ENCODE measurements at regions not wholly inside any gene's neighbourhood (a gene's known extent, or its start where the extent isn't known, plus 50 kb on each side); places are given as distances from the start of the nearest gene placed in this dataset.
A peak's percentile ranks its signal among the peaks of the same experiment; 100 is the strongest.

DNA sequence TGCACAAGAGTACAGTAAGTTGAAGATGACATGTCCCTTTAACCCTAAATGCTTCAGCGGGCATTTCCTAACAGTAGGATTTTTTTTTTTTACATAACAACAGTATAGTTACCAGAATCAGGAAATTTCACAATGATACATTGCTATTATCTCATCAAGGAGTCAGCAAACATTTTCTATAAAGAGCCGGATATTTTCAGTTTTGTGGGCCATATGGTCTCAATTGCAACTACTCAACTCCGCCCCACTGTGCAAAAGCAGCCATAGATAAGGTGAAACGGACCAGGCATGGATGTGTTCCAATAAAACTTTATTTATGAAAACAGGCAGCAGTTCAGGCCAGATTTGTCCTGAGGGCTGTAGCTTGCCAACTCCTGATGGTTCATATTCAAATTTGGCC is 130.6 kb downstream of the SMAD6 start:
- no peak overlapping the region for H3K27ac Mint-ChIP-seq
- no peaks in the 10 kb centered on the region for H3K36me3 Mint-ChIP-seq
- DNase-seq = no peak
- no peaks in the 10 kb centered on the region for H3K9me3 Mint-ChIP-seq
- H3K4me1 Mint-ChIP-seq = no peaks in the 10 kb centered on the region
- POLR2A ChIA-PET = no interaction called here
- ATAC-seq (ENCODE audit: low read depth) = no peak
- H3K27me3 Mint-ChIP-seq = peaks cover 7% of the 10 kb centered on the region
- no peak overlapping the region for H3K4me3 Mint-ChIP-seq

DNA sequence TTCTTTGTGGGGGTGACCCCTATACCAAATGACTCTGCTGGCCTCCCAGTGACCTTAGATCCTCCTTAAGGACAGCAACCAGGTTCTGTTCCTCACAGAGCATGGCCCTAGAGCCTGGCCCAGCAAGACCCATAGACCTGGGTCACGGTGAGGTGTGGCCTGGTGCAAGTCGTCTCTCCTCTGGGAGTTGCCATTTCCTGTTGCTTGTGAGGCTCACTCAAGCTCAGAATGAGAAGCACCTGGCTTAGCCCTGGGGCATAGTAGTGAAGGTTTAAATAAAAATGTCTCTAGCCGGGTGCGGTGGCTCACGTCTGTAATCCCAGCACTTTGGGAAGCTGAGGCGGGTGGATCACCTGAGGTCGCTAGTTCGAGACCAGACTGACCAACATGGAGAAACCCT is 131.3 kb downstream of the SMAD6 start:
- H3K27ac Mint-ChIP-seq = no peak overlapping the region
- no peaks in the 10 kb centered on the region for H3K4me1 Mint-ChIP-seq
- POLR2A ChIA-PET = no interaction called here
- no peak overlapping the region for H3K4me3 Mint-ChIP-seq
- H3K36me3 Mint-ChIP-seq = no peaks in the 10 kb centered on the region
- no peaks in the 10 kb centered on the region for H3K9me3 Mint-ChIP-seq
- no peak for DNase-seq
- H3K27me3 Mint-ChIP-seq = peaks cover 7% of the 10 kb centered on the region
- no peak for ATAC-seq (ENCODE audit: low read depth)

DNA sequence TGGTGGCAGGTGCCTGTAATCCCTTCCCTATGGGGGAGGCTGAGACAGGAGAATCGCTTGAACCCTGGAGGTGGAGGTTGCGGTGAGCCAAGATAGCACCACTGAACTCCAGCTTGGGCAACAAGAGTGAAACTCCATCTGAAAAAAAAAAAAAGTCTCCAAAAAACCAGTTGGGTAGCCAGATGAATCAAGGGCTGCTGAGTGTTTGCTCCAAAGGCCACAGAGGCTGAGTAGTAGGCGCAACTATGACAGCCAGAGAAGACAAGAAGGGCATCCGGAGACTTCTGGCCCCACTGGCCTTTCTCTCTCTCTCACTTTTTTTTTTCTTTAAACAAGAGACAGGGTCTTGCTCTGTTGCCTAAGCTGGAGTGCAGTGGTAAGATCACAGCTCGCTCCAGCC is 131.8 kb downstream of the SMAD6 start:
- Mint-ChIP-seq H3K36me3 (no peaks in the 10 kb centered on the region), H3K27me3 (peaks cover 7% of the 10 kb centered on the region), H3K4me3 (no peak overlapping the region), H3K27ac (no peak overlapping the region), H3K4me1 (no peaks in the 10 kb centered on the region), H3K9me3 (no peaks in the 10 kb centered on the region)
- POLR2A ChIA-PET = no interaction called here
- ATAC-seq (ENCODE audit: low read depth) (no peak), DNase-seq (no peak)

DNA sequence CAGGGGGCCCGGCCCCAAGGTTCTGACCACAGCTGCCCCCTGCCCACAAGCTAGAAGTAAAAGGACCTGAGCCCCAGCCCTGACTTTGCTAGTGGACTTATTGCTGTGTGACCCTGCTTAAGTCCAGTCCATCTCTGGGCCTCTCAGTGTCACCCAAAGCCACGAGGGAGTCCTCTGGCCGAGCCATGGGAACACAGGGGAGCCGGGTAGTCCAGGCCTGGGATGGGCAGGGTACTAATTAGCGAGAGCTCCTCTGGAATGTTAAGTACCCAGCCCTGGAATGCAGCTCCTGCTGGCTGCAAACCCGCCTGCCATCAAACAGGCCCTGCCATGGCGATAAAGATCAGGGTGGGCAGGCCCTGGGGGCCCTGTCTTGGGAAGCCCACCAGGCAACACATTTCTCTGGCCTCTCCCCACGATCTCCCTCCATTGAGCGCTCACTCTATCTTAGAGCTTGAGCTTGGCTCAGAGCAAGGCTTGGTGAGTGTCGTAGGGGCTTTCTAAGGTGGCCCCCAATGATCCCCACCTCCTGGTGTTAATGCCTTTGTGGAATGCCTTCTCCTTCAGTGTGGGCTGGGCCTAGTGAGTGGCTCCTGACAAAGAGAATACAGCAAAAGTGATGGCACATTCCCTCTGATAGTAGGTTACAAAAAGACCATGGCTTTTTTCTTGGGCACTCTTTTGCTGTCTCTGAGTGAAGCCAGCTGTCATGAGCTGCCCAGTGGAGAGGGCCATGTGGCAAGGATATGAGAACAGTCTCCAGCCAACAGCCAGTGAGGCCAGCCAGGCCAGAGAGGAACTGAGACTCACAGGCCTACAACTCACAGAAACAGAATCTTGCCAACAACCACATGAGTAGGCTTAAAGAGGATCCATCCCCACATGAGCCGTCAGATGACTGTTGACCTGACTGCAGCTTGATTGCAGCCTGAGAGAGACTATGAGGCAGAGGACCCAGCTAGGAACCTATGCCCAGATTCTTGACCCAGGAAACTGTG is 133.1 kb downstream of the SMAD6 start:
- DNase-seq = no peak
- Mint-ChIP-seq H3K4me3 (no peak overlapping the region), H3K27ac (no peak overlapping the region), H3K36me3 (no peaks in the 10 kb centered on the region), H3K27me3 (peaks cover 7% of the 10 kb centered on the region), H3K4me1 (no peaks in the 10 kb centered on the region), H3K9me3 (no peaks in the 10 kb centered on the region)
- no peak for ATAC-seq (ENCODE audit: low read depth)
- POLR2A ChIA-PET = no interaction called here

DNA sequence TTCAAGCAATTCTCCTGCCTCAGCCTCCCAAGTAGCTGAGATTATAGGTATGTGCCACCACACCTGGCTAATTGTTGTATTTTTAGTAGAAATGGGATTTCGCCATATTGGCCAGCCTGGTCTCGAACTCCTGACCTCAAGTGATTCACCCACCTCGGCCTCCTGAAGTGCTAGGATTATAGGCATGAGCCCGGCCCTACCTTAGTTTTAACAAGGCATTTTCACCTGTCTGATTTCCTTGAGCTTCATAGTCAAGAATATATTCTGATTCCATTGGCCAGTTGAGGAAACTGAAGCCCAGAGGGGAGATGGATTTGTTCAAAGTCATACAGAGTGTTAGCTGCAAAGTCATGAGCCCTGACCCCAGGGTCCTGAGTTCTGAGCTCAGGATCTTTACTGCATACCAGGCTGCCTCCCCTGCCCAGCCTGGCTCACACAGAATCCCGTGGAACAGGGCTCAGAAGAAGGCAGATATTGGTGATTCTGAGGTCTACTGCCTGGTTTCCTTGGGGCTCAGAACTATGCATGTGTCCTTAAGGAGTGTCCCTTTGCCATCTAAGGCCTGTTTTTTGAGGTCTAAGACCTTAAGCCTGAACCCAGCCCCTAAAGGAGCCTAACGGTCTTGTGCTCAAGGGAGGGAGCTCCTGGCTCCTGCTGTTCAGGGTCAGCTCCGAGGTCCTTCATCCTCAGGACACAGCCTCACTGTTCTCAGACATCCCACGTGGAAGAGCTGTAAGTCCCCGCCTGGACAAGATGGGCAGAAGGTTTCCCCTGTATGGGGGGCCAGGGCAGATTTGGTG is 134.4 kb downstream of the SMAD6 start:
- Mint-ChIP-seq H3K27me3 (peaks cover 9% of the 10 kb centered on the region), H3K4me1 (no peaks in the 10 kb centered on the region), H3K4me3 (no peak overlapping the region), H3K36me3 (no peaks in the 10 kb centered on the region), H3K9me3 (no peaks in the 10 kb centered on the region), H3K27ac (no peak overlapping the region)
- ATAC-seq (ENCODE audit: low read depth) (no peak), DNase-seq (no peak)
- POLR2A ChIA-PET = interaction anchor here (0.5 kb wide), 1 partner anchor 19 kb away, joined by 3 read pairs; no protein-coding TSS in a partner anchor

DNA sequence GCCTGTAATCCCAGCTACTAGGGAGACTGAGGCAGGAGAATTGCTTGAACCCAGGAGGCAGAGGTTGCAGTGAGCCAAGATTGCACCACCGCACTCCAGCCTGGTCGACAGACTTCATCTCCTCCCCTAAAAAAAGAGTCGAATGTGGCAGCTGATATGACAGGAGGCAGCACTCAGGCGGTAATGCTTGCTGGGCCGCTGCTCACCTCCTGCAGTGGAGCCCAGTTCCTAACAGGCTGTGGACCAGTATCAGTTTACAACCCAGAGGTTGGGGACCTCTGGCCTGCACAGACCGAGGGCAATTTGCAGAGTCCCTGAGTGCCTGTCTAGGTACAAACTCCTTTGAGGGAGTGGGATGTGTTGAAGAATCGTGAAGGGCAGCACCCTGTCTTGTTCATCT is 136.2 kb downstream of the SMAD6 start:
- Mint-ChIP-seq H3K36me3 (no peaks in the 10 kb centered on the region), H3K4me3 (no peak overlapping the region), H3K4me1 (peaks cover 3% of the 10 kb centered on the region), H3K9me3 (no peaks in the 10 kb centered on the region), H3K27ac (no peak overlapping the region), H3K27me3 (peaks cover 20% of the 10 kb centered on the region)
- DNase-seq = no peak
- POLR2A ChIA-PET = no interaction called here
- no peak for ATAC-seq (ENCODE audit: low read depth)

DNA sequence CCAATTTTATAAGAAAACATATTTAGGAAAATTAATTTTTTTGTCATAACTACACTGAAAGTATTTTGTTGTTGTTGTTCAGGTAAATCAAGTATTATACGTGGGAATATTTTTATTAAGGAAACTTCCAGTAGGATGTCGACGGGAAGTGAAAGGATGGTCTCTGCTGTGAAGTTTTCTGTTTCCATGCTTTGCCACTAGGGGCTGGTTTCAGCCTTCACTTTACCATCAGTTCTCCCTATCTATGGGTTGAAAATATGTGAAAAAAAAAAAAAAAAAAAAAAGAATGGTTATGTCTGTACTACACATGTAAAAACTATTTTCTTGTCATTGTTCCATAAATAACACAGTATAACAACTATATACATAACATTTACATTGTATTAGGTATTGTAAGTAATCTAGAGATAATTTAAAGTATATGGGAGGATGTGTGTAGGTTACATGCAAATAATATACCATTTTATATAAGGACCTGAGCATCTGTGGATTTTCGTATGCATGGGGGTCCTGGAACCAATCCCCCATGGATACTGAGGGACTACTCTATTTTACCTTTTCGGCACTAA is 136.7 kb downstream of the SMAD6 start:
- peaks cover 26% of the 10 kb centered on the region for H3K27me3 Mint-ChIP-seq
- H3K4me1 Mint-ChIP-seq = peaks cover 6% of the 10 kb centered on the region
- H3K9me3 Mint-ChIP-seq = no peaks in the 10 kb centered on the region
- H3K27ac Mint-ChIP-seq = no peak overlapping the region
- H3K4me3 Mint-ChIP-seq = no peak overlapping the region
- ATAC-seq (ENCODE audit: low read depth) (no peak), DNase-seq (no peak)
- no peaks in the 10 kb centered on the region for H3K36me3 Mint-ChIP-seq
- POLR2A ChIA-PET = interaction anchor here (0.6 kb wide), 1 partner anchor 184 kb away, joined by 3 read pairs; no protein-coding TSS in a partner anchor

DNA sequence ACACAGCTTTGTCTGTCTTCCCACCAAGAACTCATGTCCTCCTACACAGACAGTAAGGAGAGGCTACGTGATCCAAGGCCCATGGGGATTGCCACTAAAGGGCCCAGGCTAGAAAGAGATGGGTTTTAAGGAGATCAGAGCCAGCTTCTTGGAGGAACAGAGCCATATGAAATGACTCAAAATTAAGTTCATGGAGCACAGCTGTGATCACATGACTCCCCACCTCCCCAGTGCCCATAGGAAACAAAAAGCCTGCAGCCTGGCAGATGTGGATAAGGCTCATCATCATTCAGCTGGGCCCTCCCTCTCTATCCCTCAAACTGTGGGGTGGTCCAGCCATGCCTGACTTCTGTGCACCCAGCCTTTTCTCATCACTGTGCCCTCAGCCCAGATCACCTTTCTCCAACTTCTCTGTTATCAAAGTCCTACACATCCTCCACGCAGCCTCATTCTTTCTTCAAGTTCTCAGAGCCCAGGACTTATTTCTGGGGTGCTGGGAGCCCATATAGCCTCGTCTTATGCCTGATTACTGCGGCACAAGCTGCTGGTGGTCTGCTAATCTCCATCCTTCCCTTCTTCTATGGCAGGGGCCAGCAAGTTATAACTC is 137.6 kb downstream of the SMAD6 start:
- no peaks in the 10 kb centered on the region for H3K9me3 Mint-ChIP-seq
- POLR2A ChIA-PET = interaction anchor here (0.6 kb wide), 1 partner anchor 185 kb away, joined by 3 read pairs; no protein-coding TSS in a partner anchor
- ATAC-seq (ENCODE audit: low read depth) (no peak), DNase-seq (no peak)
- H3K27me3 Mint-ChIP-seq = peaks cover 34% of the 10 kb centered on the region
- H3K4me1 Mint-ChIP-seq = peaks cover 6% of the 10 kb centered on the region
- no peak overlapping the region for H3K27ac Mint-ChIP-seq
- H3K36me3 Mint-ChIP-seq = no peaks in the 10 kb centered on the region
- no peak overlapping the region for H3K4me3 Mint-ChIP-seq

DNA sequence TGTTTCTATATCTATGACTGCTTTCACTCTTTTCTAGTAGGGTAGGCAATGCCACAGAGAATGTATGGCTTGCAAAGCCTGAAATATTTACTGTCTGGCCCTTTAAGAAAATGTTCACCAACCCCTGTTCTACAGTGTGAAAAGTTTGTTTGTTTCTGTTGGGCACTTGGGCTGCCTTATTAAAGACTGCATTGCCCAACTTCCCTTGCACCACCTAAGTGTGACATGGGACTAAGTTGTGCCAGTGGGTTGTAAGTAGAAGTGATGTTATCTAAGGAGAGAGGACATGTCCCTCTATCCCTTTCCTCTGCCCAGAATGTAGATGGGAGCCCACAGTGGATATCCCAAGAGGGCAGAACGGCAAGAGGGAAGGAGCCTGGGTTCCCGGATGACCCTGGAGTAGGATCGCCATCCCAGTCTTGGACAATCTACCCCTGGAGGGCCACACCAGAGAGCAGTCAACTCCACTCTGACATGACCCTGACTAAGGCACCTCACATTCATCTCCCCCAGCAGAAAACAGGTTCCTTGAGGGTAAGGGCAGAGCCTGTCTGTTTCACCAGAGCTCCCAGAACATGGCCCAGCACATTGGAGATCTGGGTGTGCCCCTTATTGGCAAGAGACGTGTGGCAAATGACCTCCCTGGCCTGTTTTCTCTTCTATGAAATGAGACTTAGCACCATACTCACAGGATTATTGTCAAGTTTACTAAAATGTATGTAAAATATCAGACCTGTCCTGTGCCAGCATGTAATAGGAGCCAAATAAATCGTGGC is 138.8 kb downstream of the SMAD6 start:
- Mint-ChIP-seq H3K36me3 (no peaks in the 10 kb centered on the region), H3K9me3 (no peaks in the 10 kb centered on the region), H3K27ac (no peak overlapping the region), H3K4me3 (no peak overlapping the region), H3K4me1 (peaks cover 6% of the 10 kb centered on the region), H3K27me3 (peaks cover 41% of the 10 kb centered on the region)
- ATAC-seq (ENCODE audit: low read depth) = no peak
- POLR2A ChIA-PET = no interaction called here
- DNase-seq = no peak

DNA sequence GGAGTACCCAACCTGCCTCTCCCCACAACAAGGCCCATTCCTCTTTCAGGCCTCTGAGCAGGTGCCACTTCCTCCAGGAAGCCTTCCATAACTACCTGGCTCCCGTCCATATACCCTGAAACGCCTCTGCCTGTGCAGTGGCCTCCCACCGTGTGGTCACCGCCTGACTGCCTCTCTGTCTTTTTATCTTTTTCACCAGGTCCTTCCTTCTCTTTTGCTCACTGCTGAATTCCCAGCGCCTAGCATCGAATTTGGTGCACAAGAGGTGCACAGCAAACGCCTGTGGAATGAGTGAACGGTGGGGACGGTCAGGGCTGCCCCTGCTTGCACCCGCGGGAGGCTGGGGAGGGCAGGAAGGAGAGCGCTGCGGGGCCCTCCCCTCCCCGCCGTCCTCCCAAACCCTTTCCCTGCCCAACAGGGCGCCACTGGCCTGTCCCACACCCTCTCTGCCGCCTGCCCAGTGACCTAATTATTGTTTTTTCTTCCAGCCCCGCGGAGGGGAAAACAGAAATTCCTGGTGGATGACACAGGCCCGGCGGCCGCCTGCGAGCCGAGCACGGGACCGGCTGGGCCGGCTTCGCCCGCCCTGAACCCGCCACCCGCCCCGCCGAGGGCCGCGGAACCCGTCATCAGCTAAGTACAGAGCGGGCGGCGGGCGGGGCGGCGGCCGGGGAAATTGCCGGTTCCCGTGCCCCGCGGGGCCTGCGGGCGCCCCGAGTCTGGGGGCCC is 140.1 kb downstream of the SMAD6 start:
- Mint-ChIP-seq H3K9me3 (no peaks in the 10 kb centered on the region), H3K4me1 (peaks cover 6% of the 10 kb centered on the region), H3K27ac (no peak overlapping the region), H3K27me3 (peaks cover 43% of the 10 kb centered on the region), H3K4me3 (no peak overlapping the region), H3K36me3 (no peaks in the 10 kb centered on the region)
- POLR2A ChIA-PET = no interaction called here
- peak; percentile 64 for ATAC-seq (ENCODE audit: low read depth)
- peak; percentile 50 for DNase-seq

DNA sequence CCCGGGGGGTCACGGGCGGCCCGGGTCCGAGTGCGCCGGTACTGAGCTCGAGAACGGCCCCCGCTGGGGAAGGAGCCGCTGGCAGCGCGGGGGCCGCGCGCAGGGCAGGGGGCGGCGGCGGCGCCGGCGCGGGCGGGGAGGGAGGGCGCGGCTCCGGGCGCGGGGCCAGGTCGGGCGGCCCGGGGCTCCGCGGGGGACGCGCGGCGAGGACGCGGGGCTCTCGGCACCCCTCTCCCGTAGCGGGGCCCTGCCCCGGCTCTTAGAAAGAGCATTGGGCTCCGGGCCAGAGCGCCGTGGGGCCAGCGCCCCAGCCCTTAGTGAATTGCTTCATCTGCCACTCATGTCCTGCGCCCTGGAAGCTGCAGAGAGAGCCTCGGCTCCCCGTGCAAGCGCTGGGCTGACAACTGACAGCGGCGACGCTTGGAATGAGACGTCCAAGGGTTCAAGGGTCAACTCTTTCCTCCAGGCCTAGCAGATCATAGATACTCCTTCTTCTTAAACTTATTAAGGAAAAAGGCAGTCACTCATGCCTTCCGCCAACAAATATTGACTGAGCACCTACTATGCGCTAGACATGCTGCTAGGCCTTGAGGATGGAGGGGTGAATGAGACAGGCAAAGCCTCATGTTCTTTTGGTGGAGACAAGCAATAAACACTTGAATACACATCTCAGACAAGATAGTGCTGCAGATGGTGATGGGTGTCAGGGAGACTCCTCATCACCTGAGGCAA is 140.8 kb downstream of the SMAD6 start:
- Mint-ChIP-seq H3K27ac (no peak overlapping the region), H3K4me1 (peaks cover 6% of the 10 kb centered on the region), H3K27me3 (peaks cover 43% of the 10 kb centered on the region), H3K36me3 (no peaks in the 10 kb centered on the region), H3K9me3 (no peaks in the 10 kb centered on the region), H3K4me3 (no peak overlapping the region)
- POLR2A ChIA-PET = no interaction called here
- ATAC-seq (ENCODE audit: low read depth) (peak; percentile 21), DNase-seq (no peak)

DNA sequence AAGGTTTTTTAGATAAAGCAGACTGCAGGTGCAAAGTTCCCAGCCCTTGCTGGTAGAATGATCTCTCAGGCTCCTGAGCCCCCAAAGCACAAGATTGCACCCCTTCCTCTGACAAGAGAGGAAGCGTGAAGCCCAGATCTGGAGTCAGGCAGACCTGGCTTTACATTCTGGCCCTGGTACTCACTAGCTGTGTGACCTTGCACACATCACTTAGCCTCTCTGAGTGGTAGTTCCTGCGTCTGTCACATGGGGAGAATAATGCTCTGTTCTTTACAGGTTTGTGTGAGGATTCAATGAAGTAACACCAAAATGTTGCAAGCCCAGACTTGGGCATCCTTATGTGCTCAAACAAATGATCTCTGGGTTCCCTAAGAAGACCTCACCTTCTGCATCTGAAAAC is 141.5 kb downstream of the SMAD6 start:
- H3K36me3 Mint-ChIP-seq = no peaks in the 10 kb centered on the region
- no peak for ATAC-seq (ENCODE audit: low read depth)
- H3K4me1 Mint-ChIP-seq = peaks cover 6% of the 10 kb centered on the region
- POLR2A ChIA-PET = no interaction called here
- H3K4me3 Mint-ChIP-seq = no peak overlapping the region
- peaks cover 43% of the 10 kb centered on the region for H3K27me3 Mint-ChIP-seq
- DNase-seq = no peak
- H3K9me3 Mint-ChIP-seq = no peaks in the 10 kb centered on the region
- H3K27ac Mint-ChIP-seq = no peak overlapping the region
